ENCODE measurements at regions not wholly inside any gene's neighbourhood (a gene's known extent, or its start where the extent isn't known, plus 50 kb on each side); places are given as distances from the start of the nearest gene placed in this dataset.
A peak's percentile ranks its signal among the peaks of the same experiment; 100 is the strongest.

DNA sequence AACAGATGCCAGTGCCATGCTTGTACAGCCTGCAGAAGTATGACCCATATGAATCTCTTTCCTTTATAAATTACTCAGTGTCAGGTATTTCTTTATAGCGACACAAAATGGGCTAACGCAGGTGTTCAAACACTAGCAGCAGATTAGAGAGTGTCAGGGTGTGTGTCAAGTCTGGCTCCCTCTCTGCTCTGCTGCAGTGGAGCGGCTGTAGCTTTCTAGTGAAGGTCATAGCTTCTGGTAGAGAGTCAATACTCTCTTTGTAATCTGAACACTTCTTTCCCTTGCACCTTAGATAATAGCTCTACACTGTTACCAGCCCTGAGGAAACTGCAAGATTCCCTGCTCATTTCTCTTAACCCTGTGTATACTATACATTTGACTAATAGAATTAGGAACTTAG, 483.2 kb upstream of the TGFBR2 start:
- ChIA-PET CTCF (no interaction called here), POLR2A (no interaction called here)
- Histone ChIP-seq H3K9me3 (ENCODE audit: control insufficient read depth, insufficient read depth, low read length) (no peaks in the 10 kb centered on the region), H3K27me3 (ENCODE audit: control insufficient read depth, insufficient read depth, low read length) (no peaks in the 10 kb centered on the region), H3K4me3 (ENCODE audit: low read depth, low read length) (no peak overlapping the region), H3K27ac (ENCODE audit: low read depth, low read length) (no peak overlapping the region)
- DNase-seq (ENCODE audit: low read depth, low spot score), result no peak
- TF ChIP-seq, protein P1, sequence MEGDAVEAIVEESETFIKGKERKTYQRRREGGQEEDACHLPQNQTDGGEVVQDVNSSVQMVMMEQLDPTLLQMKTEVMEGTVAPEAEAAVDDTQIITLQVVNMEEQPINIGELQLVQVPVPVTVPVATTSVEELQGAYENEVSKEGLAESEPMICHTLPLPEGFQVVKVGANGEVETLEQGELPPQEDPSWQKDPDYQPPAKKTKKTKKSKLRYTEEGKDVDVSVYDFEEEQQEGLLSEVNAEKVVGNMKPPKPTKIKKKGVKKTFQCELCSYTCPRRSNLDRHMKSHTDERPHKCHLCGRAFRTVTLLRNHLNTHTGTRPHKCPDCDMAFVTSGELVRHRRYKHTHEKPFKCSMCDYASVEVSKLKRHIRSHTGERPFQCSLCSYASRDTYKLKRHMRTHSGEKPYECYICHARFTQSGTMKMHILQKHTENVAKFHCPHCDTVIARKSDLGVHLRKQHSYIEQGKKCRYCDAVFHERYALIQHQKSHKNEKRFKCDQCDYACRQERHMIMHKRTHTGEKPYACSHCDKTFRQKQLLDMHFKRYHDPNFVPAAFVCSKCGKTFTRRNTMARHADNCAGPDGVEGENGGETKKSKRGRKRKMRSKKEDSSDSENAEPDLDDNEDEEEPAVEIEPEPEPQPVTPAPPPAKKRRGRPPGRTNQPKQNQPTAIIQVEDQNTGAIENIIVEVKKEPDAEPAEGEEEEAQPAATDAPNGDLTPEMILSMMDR (IDR thresholded peaks at IDR 0.05; ENCODE audit: low read depth, low read length), result no peak

DNA sequence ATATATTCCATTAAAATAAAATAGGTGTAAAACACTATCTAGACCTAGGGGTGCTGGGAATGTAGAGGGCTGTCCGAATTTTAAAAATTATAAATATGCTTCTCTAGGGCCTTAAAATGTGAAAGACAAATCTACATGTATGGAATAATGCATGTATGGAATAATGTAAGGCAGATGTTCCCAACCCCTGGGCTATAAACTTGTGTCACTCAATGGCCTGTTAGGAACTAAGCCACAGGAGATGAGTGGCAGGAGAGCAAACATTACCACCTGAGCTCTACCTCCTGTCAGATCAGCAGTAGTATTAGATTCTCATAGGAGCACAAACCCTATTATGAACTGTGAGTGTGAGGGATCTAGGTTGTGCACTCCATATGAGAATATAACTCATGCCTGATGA, 482.6 kb upstream of the TGFBR2 start:
- H3K4me3 ChIP-seq (ENCODE audit: low read depth, low read length), result no peak overlapping the region
- H3K27ac ChIP-seq (ENCODE audit: low read depth, low read length), result no peak overlapping the region
- CTCF ChIA-PET, result no interaction called here
- DNase-seq (ENCODE audit: low read depth, low spot score), result no peak
- POLR2A ChIA-PET, result no interaction called here
- no peaks in the 10 kb centered on the region for H3K9me3 ChIP-seq (ENCODE audit: control insufficient read depth, insufficient read depth, low read length)
- TF ChIP-seq, protein P1 (IDR thresholded peaks at IDR 0.05; ENCODE audit: low read depth, low read length), result no peak
- H3K27me3 ChIP-seq (ENCODE audit: control insufficient read depth, insufficient read depth, low read length), result no peaks in the 10 kb centered on the region

DNA sequence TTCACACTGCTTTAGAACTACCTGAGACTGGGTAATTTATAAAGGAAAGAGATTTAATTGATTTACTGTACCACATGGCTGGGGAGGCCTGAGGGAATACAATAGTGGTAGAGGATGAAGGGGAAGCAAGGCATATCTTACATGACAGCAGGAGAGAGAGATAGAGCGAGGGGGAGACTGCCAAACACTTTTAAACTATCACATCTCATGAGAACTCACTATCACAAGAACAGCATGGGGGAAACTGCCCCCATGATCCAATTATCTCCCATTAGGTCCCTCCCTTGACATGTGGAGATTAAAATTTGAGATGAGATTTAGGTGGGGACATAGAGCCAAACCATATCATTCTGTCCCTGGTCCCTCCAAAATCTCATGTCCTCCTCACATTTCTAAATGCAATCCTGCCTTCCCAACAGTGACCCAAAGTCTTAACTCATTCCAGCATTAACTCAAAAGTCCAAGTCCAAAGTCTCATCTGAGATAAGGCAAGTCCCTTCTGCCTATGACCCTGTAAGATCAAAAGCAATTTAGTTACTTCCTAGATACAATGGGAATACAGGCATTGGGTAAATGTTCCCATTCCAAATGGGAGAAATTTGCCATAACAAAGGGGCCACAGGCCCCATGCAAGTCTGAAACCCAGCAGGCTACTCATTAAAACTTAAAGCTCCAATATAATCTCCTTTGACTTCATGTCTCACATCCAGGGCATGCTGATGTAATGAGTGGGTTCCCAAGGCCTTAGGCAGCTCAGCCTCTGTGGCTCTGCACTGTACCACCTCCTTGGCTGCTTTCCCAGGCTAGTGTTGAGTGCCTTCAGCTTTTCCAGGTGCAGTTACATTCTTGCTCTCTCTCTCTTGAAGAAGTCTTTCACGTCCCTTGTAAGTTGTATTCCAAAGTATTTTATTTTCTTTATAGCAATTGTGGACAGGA, 481.7 kb upstream of the TGFBR2 start:
- TF ChIP-seq, protein P1 (IDR thresholded peaks at IDR 0.05; ENCODE audit: low read depth, low read length), result no peak
- ChIA-PET POLR2A (no interaction called here), CTCF (no interaction called here)
- H3K27me3 ChIP-seq (ENCODE audit: control insufficient read depth, insufficient read depth, low read length), result no peaks in the 10 kb centered on the region
- H3K27ac ChIP-seq (ENCODE audit: low read depth, low read length), result no peak overlapping the region
- no peak overlapping the region for H3K4me3 ChIP-seq (ENCODE audit: low read depth, low read length)
- DNase-seq (ENCODE audit: low read depth, low spot score), result peak; percentile 4
- H3K9me3 ChIP-seq (ENCODE audit: control insufficient read depth, insufficient read depth, low read length), result no peaks in the 10 kb centered on the region

DNA sequence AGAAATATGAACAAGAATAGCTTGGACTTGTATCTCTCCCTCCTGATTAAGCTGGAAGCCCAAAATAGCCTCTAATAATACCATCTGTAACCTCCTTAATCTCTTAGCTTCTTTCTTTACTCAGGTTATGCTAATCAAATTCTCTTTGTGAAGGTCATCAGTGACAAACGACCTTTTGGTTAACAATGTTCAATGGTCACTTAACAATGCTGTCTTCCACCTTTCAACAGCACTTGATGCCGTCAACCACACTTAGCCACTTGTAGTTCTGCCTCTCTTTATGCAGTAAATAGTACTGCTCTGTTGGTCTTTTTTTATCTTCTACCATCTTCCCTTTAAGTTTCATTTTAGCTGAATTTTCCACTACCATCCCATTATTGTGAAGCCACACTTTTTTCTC, 476.6 kb upstream of the TGFBR2 start:
- DNase-seq (ENCODE audit: low read depth, low spot score), result no peak
- CTCF ChIA-PET, result no interaction called here
- no peak overlapping the region for H3K27ac ChIP-seq (ENCODE audit: low read depth, low read length)

DNA sequence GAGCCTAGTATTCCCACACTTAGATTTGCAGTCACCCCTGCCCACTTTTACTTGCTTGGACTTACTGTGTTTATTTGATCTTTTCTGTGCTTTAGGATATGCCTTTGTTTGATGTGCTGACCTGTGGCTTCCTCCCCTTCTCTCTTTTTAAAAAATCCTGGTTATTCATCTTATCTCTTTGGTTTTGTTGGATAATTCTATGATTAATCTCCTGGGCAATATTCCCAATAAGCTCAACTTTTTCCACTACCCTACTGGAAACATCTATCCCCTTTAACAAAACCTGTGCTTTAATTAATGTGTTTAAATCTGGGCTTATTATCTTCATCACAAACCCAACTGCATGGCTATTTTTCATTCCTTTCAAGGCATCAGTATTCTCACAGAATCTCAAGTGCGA, 476.0 kb upstream of the TGFBR2 start:
- ChIA-PET CTCF (interaction anchor here (1.1 kb wide), 1 partner anchor 16 kb away, joined by 3 read pairs; no protein-coding TSS in a partner anchor), POLR2A (interaction anchor here (0.7 kb wide), 1 partner anchor 157 kb away, joined by 4 read pairs; no protein-coding TSS in a partner anchor)
- DNase-seq (ENCODE audit: low read depth, low spot score), result no peak
- no peak overlapping the region for H3K4me3 ChIP-seq (ENCODE audit: low read depth, low read length)
- H3K9me3 ChIP-seq (ENCODE audit: control insufficient read depth, insufficient read depth, low read length), result no peaks in the 10 kb centered on the region
- TF ChIP-seq, protein P1 (IDR thresholded peaks at IDR 0.05; ENCODE audit: low read depth, low read length), result no peak
- no peak overlapping the region for H3K27ac ChIP-seq (ENCODE audit: low read depth, low read length)
- H3K27me3 ChIP-seq (ENCODE audit: control insufficient read depth, insufficient read depth, low read length), result no peaks in the 10 kb centered on the region

More for the DNA sequence above, 476.6 kb upstream of the TGFBR2 start:
- H3K27me3 ChIP-seq (ENCODE audit: control insufficient read depth, insufficient read depth, low read length), result no peaks in the 10 kb centered on the region
- TF ChIP-seq, protein P1 (IDR thresholded peaks at IDR 0.05; ENCODE audit: low read depth, low read length), result no peak
- POLR2A ChIA-PET, result no interaction called here
- H3K4me3 ChIP-seq (ENCODE audit: low read depth, low read length), result no peak overlapping the region
- no peaks in the 10 kb centered on the region for H3K9me3 ChIP-seq (ENCODE audit: control insufficient read depth, insufficient read depth, low read length)

All from AG04450 (cell line).